Muscle of back (tissue), 3 donors: ENCODE measurements at regions not wholly inside any gene's neighbourhood (a gene's known extent, or its start where the extent isn't known, plus 50 kb on each side); places are given as distances from the start of the nearest gene placed in this dataset.

Experiments
- DNase-seq, 3 donors: peaks; one replicate each; pipeline versions ENCODE4 v3.0.0 to v3.0.0-alpha.2; 2013

- DNase-seq: no peak
Observed at GRCh38 chr12:115430636-115431035, 746.7 kb upstream of the TBX3 start.

DNA sequence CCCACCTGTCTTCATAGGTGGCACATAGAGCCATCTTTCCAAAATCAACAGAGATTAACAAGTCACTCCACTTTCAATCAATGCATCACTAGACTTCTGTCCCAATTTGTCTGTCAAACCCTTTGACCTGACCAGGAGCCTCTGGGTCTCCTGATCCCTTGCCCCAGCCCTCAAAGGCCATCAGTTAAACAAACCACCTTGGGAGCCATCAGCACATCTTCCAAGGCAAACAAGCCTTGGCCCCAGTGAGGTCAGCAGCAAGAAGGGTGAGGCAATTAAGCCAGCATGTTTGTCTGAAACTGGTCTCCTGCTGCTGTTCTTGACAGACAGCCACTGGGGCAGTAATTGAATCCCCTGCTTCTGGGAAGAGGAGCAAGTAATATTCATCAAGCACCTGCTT lies 742.8 kb upstream of the TBX3 start:
- DNase-seq: no peak

GRCh38 chr12:115424003-115424402 lies 740.0 kb upstream of the TBX3 start:
- no peak for DNase-seq

DNA sequence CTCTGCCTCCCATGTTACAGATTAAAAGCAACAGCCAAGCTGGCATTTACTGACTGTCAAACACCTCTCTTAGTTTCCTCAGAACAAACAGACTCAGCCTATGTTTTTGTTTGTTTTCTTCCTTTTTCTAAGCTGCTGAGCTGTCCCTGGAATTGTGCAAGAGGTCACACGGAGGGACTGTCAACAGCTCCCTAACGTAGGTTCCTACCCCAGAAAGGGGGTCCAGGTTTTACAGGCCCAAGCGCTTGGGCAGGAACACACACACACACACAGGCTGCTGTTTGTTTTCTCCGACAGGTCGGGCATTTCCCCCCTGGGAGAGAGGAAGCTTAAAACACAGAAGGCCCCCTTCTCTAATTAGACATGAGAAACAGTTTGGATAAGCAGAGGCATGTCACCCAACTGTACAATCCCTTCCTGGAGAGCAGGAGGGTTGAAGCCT lies 739.6 kb upstream of the TBX3 start:
- no peak for DNase-seq

- DNase-seq: no peak
Observed at GRCh38 chr12:115422845-115423545, 739.0 kb upstream of the TBX3 start.

DNA sequence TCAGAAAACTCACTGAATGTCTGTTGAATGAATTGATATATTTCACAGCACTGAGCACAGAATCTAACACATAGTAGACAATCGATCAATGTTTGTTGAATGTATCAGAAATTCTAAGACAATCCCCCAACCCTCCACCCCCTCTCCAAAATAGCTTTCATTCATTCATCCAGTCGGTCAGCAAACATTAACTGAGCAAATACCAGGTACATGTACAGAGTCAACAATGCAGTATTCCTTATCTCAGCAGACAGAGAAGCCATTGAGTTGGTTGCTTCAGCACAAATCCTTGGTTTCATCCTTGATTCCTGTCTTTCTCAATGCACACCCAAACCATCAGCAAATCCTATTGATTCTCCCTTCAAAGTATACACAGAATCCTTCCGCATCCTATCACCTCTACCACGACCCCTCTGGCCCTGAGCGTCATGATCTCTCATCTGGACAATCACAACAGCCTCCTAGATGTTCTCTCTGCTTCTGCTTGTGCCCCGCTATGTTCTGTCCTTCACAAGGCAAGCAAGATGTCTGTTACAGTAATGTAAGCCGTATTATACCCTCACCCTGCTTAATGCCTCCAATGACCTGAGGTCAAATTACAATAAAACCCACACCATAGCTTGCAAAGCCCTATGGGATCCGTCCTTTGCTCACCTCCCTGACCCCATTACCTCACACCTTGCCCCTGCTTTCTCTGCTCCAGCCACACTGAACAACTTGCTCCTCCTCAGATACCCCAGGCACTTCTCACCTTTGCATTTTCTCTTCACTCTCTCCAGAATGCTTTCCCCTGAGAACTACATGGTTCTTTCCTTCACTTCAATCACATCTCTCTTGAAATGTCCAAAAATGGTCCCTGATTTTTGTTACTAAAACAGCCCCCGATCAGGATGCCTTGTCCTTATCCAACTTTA lies 738.1 kb upstream of the TBX3 start:
- no peak for DNase-seq

GRCh38 chr12:115421350-115421749 lies 737.4 kb upstream of the TBX3 start:
- no peak for DNase-seq

DNA sequence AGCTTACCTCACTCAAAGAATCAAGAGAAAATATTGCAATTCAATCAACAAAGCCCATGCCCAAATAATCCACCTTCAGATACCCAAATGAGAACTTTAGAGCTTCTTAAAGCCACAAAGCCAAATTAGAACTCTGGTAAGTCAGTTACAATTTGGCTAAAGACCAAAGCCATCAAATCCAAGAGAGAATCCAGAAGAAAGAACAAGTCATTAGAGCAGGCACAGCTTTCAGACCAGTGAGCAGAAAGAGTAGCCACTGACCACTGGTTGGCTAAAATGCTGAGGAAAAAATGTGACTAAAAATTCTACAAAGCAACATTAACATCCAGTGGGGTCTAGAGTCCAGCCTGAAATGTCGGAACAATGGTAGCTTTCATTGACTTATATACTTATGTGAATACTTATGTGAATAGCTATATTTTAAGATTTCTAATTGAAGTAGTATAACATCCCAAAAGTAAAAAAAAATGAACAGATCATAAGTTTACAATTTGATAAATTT lies 735.2 kb upstream of the TBX3 start:
- DNase-seq: no peak

DNA sequence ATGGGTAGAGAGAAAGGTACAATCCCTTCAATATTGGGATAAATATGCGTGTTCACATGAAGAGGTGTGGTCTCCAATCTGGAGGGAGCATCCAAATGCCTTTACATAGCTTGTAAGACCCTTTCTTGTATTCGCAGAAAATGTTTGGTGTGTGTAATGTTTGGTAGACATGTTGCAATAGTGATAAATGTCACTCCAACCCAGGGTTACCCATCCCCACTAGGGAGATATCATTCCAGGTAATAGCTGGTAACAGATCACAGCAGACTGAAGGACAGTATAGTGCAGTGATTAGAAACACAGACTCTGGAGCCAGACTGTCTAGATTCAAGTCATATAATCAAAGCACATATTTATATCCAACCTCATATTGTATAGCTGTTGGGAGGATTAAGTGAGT lies 733.6 kb upstream of the TBX3 start:
- DNase-seq: no peak

GRCh38 chr12:115416869-115417268 lies 732.9 kb upstream of the TBX3 start:
- no peak for DNase-seq

- DNase-seq: no peak
Observed at GRCh38 chr12:115413626-115414025, 729.7 kb upstream of the TBX3 start.

- DNase-seq: no peak
Observed at GRCh38 chr12:115412831-115413230, 728.9 kb upstream of the TBX3 start.

DNA sequence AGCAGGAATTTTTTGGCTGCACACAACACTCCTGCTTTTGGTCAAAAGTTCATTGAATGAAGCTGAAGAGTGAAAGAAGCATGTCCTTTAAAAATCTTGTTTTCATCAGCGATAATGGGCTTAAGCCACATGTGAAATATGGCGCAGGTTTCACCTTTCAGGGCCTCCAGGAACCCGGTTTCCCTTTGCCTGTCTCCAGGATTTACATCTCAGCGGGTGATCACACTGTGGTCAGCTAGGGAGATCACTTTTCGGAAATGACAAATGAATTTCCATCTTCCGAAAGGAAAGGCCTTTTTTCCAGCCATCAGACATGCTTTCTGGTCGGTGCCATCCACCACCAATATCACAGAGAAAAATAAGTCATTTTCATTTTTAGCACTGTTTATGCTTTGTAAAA lies 727.1 kb upstream of the TBX3 start:
- DNase-seq: no peak

DNA sequence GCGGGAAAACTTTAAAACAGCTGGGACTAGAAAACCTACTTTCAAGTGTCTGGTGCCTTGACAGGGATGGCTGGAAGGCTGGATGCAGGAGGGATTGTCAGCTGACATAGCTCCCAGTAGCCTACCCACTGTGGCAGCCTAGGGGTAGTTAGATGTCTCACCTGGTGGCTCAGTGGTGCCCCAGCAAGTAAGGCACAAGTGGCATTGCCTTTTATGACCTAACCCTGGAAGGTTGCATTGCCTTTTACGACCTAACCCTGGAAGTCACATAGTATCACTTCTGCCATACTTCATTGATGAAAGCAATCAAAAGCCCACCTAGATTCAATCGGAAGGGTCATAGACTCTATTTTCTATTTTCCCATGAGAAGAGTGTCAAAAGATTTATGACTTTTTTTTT lies 724.7 kb upstream of the TBX3 start:
- no peak for DNase-seq

- no peak for DNase-seq
Observed at GRCh38 chr12:115407723-115408122, 723.7 kb upstream of the TBX3 start.

DNA sequence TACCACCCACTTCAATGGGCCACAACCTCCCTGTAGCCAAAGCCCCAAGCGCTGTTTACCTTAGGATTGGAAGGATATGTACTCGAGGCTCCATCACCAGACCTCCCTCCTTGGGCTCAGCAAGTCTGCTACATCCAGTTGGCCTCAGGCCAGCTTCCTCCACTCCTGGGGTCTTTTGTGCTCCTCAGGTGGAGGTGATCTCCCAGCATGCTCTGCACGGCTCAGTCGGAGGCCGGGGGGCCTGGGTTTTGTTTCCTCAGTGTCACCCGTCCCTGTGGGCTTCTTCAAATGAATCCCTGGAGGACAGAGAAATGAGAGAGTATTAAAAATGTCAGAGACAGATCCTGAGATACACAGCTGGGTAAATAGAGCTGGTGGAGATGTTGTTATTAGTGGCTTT lies 723.1 kb upstream of the TBX3 start:
- DNase-seq: no peak

DNA sequence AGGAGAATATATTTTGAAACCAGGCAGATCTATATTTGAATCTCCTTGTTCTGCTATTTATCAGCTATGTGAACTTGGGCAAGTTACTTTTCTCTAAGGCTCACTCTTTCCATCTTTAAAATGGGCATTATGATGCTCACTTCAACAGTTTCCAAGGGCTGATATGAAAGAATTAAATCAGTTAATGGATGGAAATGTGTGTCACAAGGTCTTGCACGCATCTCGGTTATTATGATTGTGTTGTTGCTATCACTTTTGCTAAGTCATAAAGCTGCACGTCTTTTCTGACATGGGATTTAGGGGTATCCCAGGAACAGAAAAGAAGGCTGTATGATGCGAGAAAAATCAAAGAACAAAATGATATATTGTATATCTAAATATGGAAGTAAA lies 721.5 kb upstream of the TBX3 start:
- no peak for DNase-seq

DNA sequence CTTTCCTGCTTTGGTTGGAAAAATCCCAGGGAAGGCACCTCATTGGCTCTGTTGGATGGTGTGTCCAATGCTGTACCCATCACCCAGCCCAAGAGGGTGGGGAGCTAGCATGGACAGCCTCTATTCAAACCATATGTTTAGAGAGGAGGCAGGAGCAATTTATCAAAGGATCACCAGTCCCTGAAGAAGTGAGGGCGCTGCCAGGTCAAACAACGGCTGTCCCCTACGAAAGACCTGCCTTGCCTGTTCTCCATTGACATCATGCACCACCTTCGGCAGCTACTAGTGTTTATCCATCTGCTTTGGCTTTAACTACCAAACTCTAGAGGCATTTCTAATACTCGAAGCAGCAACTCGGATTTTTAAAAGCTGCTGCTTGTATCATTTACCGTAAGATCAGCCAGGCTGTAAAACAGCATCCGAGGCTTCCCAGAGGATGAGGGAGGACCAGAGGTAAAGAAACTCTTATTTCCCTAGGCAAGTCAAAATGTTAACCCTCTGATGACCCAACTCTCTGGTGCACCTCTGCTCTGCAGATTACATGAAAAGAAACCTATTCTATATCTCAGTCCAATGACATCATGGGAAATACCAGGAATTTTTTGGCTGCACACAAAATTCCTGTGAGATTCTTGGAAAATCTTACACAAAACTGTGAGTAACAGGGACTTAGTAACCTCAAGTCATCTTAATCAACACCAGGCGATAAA lies 720.9 kb upstream of the TBX3 start:
- peak; percentile 69 to 93 (median 85) for DNase-seq

- no peak for DNase-seq
Observed at GRCh38 chr12:115403689-115404088, 719.7 kb upstream of the TBX3 start.

GRCh38 chr12:115403253-115403652 lies 719.3 kb upstream of the TBX3 start:
- no peak for DNase-seq

DNA sequence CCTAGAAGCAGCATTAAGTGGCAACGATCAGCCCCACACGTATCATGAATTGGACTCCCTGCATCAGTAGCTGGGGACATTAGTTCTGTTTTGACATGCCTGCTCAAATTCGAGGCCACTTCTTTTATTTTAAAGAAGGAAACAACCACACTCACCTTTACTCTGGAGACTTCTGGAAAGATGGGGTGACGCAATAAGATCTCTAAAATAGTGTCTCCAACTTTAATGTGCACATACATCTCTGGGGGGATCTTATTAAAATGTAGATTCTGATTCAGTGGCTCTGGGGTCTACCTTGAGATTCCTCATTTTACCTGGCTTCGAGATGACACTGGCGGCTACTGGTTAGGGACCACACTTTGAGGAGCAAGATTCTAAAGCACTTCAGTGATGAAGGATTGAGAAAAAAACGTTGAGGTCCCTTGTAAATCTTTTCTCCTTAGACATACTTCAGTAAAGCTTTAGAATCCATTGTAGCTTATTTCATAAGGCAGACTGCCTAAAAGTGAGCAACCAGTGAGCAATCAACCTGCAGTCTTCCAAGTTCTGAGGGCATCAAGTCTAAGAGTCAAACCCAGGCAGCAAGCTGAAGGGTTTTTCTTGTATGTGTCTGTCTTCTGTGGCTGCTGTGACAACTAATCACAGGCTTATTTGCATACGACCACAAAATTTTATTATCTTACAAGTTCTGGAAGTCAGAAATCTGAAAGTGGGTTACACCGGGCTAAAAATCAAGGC lies 718.6 kb upstream of the TBX3 start:
- DNase-seq: no peak

DNA sequence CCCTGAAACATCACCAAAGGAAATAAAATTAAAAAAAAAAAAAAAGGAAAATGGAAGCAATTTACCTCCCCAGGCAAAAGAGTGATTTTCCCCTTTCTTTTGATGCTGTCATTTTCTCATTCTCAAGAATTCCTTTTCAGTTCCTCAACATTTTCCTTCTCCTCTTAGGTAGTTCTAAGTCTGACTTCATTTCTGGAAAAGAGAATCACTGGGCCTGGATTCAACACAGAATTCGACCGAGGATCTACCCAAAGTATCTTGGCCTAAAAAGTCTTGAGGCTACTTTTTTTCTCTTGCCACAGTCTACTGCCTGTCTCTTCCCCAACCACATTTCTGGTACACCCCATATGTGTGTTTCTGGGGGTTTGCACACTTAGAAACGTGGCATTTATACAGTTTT lies 717.8 kb upstream of the TBX3 start:
- DNase-seq: peak in 2 of 3 donors; percentile 53 to 55
